Esophagus squamous epithelium (tissue), 5 donors: ENCODE measurements at regions not wholly inside any gene's neighbourhood (a gene's known extent, or its start where the extent isn't known, plus 50 kb on each side); places are given as distances from the start of the nearest gene placed in this dataset.

Experiments
- DNase-seq: peaks from one replicate; lab custom pipeline; 2025; lab: John Stamatoyannopoulos, UW
- H3K27ac ChIP-seq, 4 donors: fragments of 200-600 bp; sonication (generic); one replicate each; pipeline ENCODE4 v1.5.1; 2016 to 2019; ENCODE audit warnings: mild to moderate bottlenecking in 1 of 4
- H3K27me3 ChIP-seq, 4 donors: fragments of 200-600 bp; sonication (generic); 1 replicate in 3 of 4; 2 replicates in 1 of 4; pipeline versions ENCODE4 v1.5.1 to v1.6.0; 2017 to 2021; ENCODE audit warnings: antibody characterized with exemption in 1 of 4
- H3K36me3 ChIP-seq, 3 donors: fragments of 200-600 bp; sonication (generic); one replicate each; pipeline ENCODE4 v1.5.1; 2016 to 2019
- H3K4me1 ChIP-seq, 3 donors: fragments of 200-600 bp; sonication (generic); one replicate each; pipeline ENCODE4 v1.5.1; 2017 to 2019
- H3K4me3 ChIP-seq, 4 donors: fragments of 200-600 bp; sonication (generic); 1 replicate in 3 of 4; 2 replicates in 1 of 4; pipeline ENCODE4 v1.5.1; 2016 to 2019; ENCODE audit warnings: mild to moderate bottlenecking in 2 of 4, moderate library complexity in 1 of 4
- H3K9me3 ChIP-seq, 3 donors: fragments of 200-600 bp; sonication (generic); one replicate each; pipeline ENCODE4 v1.5.1; 2016 to 2019
- CTCF ChIP-seq, 6 experiments: fragments of 450-650 bp in 4 of 6; fragments of 200-600 bp in 2 of 6; sonication (generic) in 2 of 6; IDR thresholded peaks; one replicate each; pipeline ENCODE4 v1.5.1; 2016 to 2019; ENCODE audit warnings: antibody characterized with exemption in 6 of 6, mild to moderate bottlenecking in 4 of 6, moderate library complexity in 4 of 6
- POLR2A ChIP-seq, 4 donors: fragments of 450-650 bp; IDR thresholded peaks; one replicate each; pipeline ENCODE4 v1.6.1; 2017; ENCODE audit warnings: antibody characterized with exemption in 4 of 4, mild to moderate bottlenecking in 4 of 4, moderate library complexity in 3 of 4
- WGBS, 2 donors: methylation state at CpG; one replicate each; pipeline ENCODE4 v1.1.5; 2018; 5-methylcytosine and 5-hydroxymethylcytosine counted together
- intact Hi-C: fragments of 100-400 bp; cut with DNase I; formaldehyde crosslinking; loops from one replicate; pipeline ENCODE4 v1.15.0; 2022
- donor health status: DM: yes; HTN: yes; CAD: no.

GRCh38 chr14:22226381-22226780, 362.6 kb downstream of the DAD1 start:
- H3K27me3 ChIP-seq: peaks cover 0 to 11% (median 0%) of the 10 kb centered on the region in 4 donors
- intact Hi-C loops: no loop called here
- no peak overlapping the region for H3K27ac ChIP-seq
- 68 to 72% methylated on average over 7 to 8 of the region's 8 CpGs for WGBS, 2 donors
- no peaks in the 10 kb centered on the region for H3K9me3 ChIP-seq
- no peak for DNase-seq
- no peak overlapping the region for H3K4me3 ChIP-seq
- TF ChIP-seq POLR2A (IDR thresholded peaks at IDR 0.05): no peak
- no peak for TF ChIP-seq CTCF (IDR thresholded peaks at IDR 0.05)
- no peaks in the 10 kb centered on the region for H3K36me3 ChIP-seq
- H3K4me1 ChIP-seq: no peaks in the 10 kb centered on the region

GRCh38 chr14:22225516-22226140, 363.4 kb downstream of the DAD1 start:
- WGBS, 2 donors: 43 to 59% methylated on average over 4 of the region's 4 CpGs
- intact Hi-C loops: no loop called here
- H3K36me3 ChIP-seq: no peaks in the 10 kb centered on the region
- no peak overlapping the region for H3K4me3 ChIP-seq
- H3K27ac ChIP-seq: no peak overlapping the region
- H3K9me3 ChIP-seq: no peaks in the 10 kb centered on the region
- H3K4me1 ChIP-seq: no peaks in the 10 kb centered on the region
- DNase-seq: no peak
- TF ChIP-seq CTCF (IDR thresholded peaks at IDR 0.05): no peak
- peaks cover 0 to 18% (median 0%) of the 10 kb centered on the region in 4 donors for H3K27me3 ChIP-seq

GRCh38 chr14:22221508-22221907, 367.5 kb downstream of the DAD1 start:
- DNase-seq: no peak
- no peak overlapping the region for H3K4me3 ChIP-seq
- 38 to 45% methylated on average over 3 of the region's 3 CpGs for WGBS, 2 donors
- no peaks in the 10 kb centered on the region for H3K4me1 ChIP-seq
- peaks cover 0 to 18% (median 0%) of the 10 kb centered on the region in 4 donors for H3K27me3 ChIP-seq
- no peaks in the 10 kb centered on the region for H3K36me3 ChIP-seq
- H3K9me3 ChIP-seq: no peaks in the 10 kb centered on the region
- no peak overlapping the region for H3K27ac ChIP-seq
- TF ChIP-seq CTCF (IDR thresholded peaks at IDR 0.05) (peak in 2 of 6 experiments; percentile 19), POLR2A (IDR thresholded peaks at IDR 0.05) (no peak)
- intact Hi-C loops: no loop called here

- intact Hi-C loops: no loop called here
- 11 to 21% methylated on average over 1 of the region's 1 CpG for WGBS, 2 donors
- no peak for DNase-seq
Observed at GRCh38 chr14:22220427-22220826, 368.6 kb downstream of the DAD1 start.

More at GRCh38 chr14:22220427-22220826, 368.6 kb downstream of the DAD1 start:
- Histone ChIP-seq H3K4me3 (no peak overlapping the region), H3K9me3 (no peaks in the 10 kb centered on the region), H3K27me3 (peaks cover 0 to 18% (median 0%) of the 10 kb centered on the region in 4 donors), H3K36me3 (no peaks in the 10 kb centered on the region), H3K27ac (no peak overlapping the region), H3K4me1 (no peaks in the 10 kb centered on the region)
- no peak for TF ChIP-seq POLR2A (IDR thresholded peaks at IDR 0.05)
- TF ChIP-seq CTCF (IDR thresholded peaks at IDR 0.05): no peak
